ENCODE measurements at regions not wholly inside any gene's neighbourhood (a gene's known extent, or its start where the extent isn't known, plus 50 kb on each side); places are given as distances from the start of the nearest gene placed in this dataset.

GRCh38 chrX:9141496-9141895 is 107.6 kb upstream of the FAM9B start:
- Histone ChIP-seq H3K4me3 (ENCODE audit: low read length in 2 of 2) (no peak overlapping the region), H3K36me3 (ENCODE audit: control insufficient read depth in 1 of 2, insufficient read depth in 2 of 2, low read length in 1 of 2) (no peaks in the 10 kb centered on the region), H3K27me3 (ENCODE audit: control insufficient read depth in 1 of 2, insufficient read depth in 2 of 2, low read length in 1 of 2) (no peaks in the 10 kb centered on the region), H3K4me1 (ENCODE audit: control insufficient read depth in 1 of 2, insufficient read depth in 2 of 2, low read length in 2 of 2) (no peaks in the 10 kb centered on the region), H3K9me3 (ENCODE audit: control insufficient read depth, low read length) (no peaks in the 10 kb centered on the region), H3K27ac (ENCODE audit: low read depth in 1 of 2, low read length in 2 of 2) (no peak overlapping the region)
- DNase-seq (no peak), ATAC-seq (ENCODE audit: low FRiP score) (no peak)
- intact Hi-C loops (cut with DNase I): no loop called here
- 56 to 57% methylated on average over 2 of the region's 2 CpGs for WGBS, 2 donors

GRCh38 chrX:9144701-9145241 is 110.8 kb upstream of the FAM9B start:
- Histone ChIP-seq H3K27ac (ENCODE audit: low read depth in 1 of 2, low read length in 2 of 2) (no peak overlapping the region), H3K36me3 (ENCODE audit: control insufficient read depth in 1 of 2, insufficient read depth in 2 of 2, low read length in 1 of 2) (no peaks in the 10 kb centered on the region), H3K4me1 (ENCODE audit: control insufficient read depth in 1 of 2, insufficient read depth in 2 of 2, low read length in 2 of 2) (no peaks in the 10 kb centered on the region), H3K27me3 (ENCODE audit: control insufficient read depth in 1 of 2, insufficient read depth in 2 of 2, low read length in 1 of 2) (no peaks in the 10 kb centered on the region), H3K4me3 (ENCODE audit: low read length in 2 of 2) (no peak overlapping the region), H3K9me3 (ENCODE audit: control insufficient read depth, low read length) (no peaks in the 10 kb centered on the region)
- 46 to 80% methylated on average over 13 of the region's 13 CpGs for WGBS, 2 donors
- DNase-seq: no peak
- ATAC-seq (ENCODE audit: low FRiP score): no peak
- intact Hi-C loops (cut with DNase I): no loop called here

- H3K4me3 ChIP-seq (ENCODE audit: low read length in 2 of 2): no peak overlapping the region
- no peak overlapping the region for H3K27ac ChIP-seq (ENCODE audit: low read depth in 1 of 2, low read length in 2 of 2)
- intact Hi-C loops (cut with DNase I): no loop called here
- H3K27me3 ChIP-seq (ENCODE audit: control insufficient read depth in 1 of 2, insufficient read depth in 2 of 2, low read length in 1 of 2): no peaks in the 10 kb centered on the region
- no peak for ATAC-seq (ENCODE audit: low FRiP score)
- H3K9me3 ChIP-seq (ENCODE audit: control insufficient read depth, low read length): no peaks in the 10 kb centered on the region
- H3K36me3 ChIP-seq (ENCODE audit: control insufficient read depth in 1 of 2, insufficient read depth in 2 of 2, low read length in 1 of 2): no peaks in the 10 kb centered on the region
- no peak for DNase-seq
- H3K4me1 ChIP-seq (ENCODE audit: control insufficient read depth in 1 of 2, insufficient read depth in 2 of 2, low read length in 2 of 2): no peaks in the 10 kb centered on the region
- WGBS, 2 donors: 87 to 95% methylated on average over 9 of the region's 9 CpGs
Observed at GRCh38 chrX:9146657-9147056, 112.7 kb upstream of the FAM9B start.

- 70 to 95% methylated on average over 5 of the region's 5 CpGs for WGBS, 2 donors
- intact Hi-C loops (cut with DNase I): no loop called here
Observed at GRCh38 chrX:9147086-9147485, 113.2 kb upstream of the FAM9B start.

GRCh38 chrX:9147726-9148125 is 113.8 kb upstream of the FAM9B start:
- WGBS, 2 donors: 42 to 75% methylated on average over 7 of the region's 7 CpGs
- H3K36me3 ChIP-seq (ENCODE audit: control insufficient read depth in 1 of 2, insufficient read depth in 2 of 2, low read length in 1 of 2): no peaks in the 10 kb centered on the region
- ATAC-seq (ENCODE audit: low FRiP score): no peak
- no peak overlapping the region for H3K4me3 ChIP-seq (ENCODE audit: low read length in 2 of 2)
- no peak overlapping the region for H3K27ac ChIP-seq (ENCODE audit: low read depth in 1 of 2, low read length in 2 of 2)
- H3K27me3 ChIP-seq (ENCODE audit: control insufficient read depth in 1 of 2, insufficient read depth in 2 of 2, low read length in 1 of 2): no peaks in the 10 kb centered on the region
- H3K4me1 ChIP-seq (ENCODE audit: control insufficient read depth in 1 of 2, insufficient read depth in 2 of 2, low read length in 2 of 2): no peaks in the 10 kb centered on the region
- no peak for DNase-seq
- no peaks in the 10 kb centered on the region for H3K9me3 ChIP-seq (ENCODE audit: control insufficient read depth, low read length)
- intact Hi-C loops (cut with DNase I): no loop called here

More at GRCh38 chrX:9147086-9147485, 113.2 kb upstream of the FAM9B start:
- no peaks in the 10 kb centered on the region for H3K4me1 ChIP-seq (ENCODE audit: control insufficient read depth in 1 of 2, insufficient read depth in 2 of 2, low read length in 2 of 2)
- DNase-seq: no peak
- ATAC-seq (ENCODE audit: low FRiP score): no peak
- H3K4me3 ChIP-seq (ENCODE audit: low read length in 2 of 2): no peak overlapping the region
- no peaks in the 10 kb centered on the region for H3K36me3 ChIP-seq (ENCODE audit: control insufficient read depth in 1 of 2, insufficient read depth in 2 of 2, low read length in 1 of 2)
- H3K27ac ChIP-seq (ENCODE audit: low read depth in 1 of 2, low read length in 2 of 2): no peak overlapping the region
- H3K27me3 ChIP-seq (ENCODE audit: control insufficient read depth in 1 of 2, insufficient read depth in 2 of 2, low read length in 1 of 2): no peaks in the 10 kb centered on the region
- no peaks in the 10 kb centered on the region for H3K9me3 ChIP-seq (ENCODE audit: control insufficient read depth, low read length)

GRCh38 chrX:9148615-9149399 is 114.9 kb upstream of the FAM9B start:
- H3K4me1 ChIP-seq (ENCODE audit: control insufficient read depth in 1 of 2, insufficient read depth in 2 of 2, low read length in 2 of 2): no peaks in the 10 kb centered on the region
- no peak overlapping the region for H3K27ac ChIP-seq (ENCODE audit: low read depth in 1 of 2, low read length in 2 of 2)
- no peaks in the 10 kb centered on the region for H3K36me3 ChIP-seq (ENCODE audit: control insufficient read depth in 1 of 2, insufficient read depth in 2 of 2, low read length in 1 of 2)
- H3K9me3 ChIP-seq (ENCODE audit: control insufficient read depth, low read length): no peaks in the 10 kb centered on the region
- H3K27me3 ChIP-seq (ENCODE audit: control insufficient read depth in 1 of 2, insufficient read depth in 2 of 2, low read length in 1 of 2): no peaks in the 10 kb centered on the region
- ATAC-seq (ENCODE audit: low FRiP score): no peak
- intact Hi-C loops (cut with DNase I): no loop called here
- no peak overlapping the region for H3K4me3 ChIP-seq (ENCODE audit: low read length in 2 of 2)
- WGBS, 2 donors: 41 to 63% methylated on average over 9 of the region's 9 CpGs
- DNase-seq: no peak

GRCh38 chrX:9149501-9150245 is 115.7 kb upstream of the FAM9B start:
- no peaks in the 10 kb centered on the region for H3K9me3 ChIP-seq (ENCODE audit: control insufficient read depth, low read length)
- DNase-seq: no peak
- no peak overlapping the region for H3K4me3 ChIP-seq (ENCODE audit: low read length in 2 of 2)
- no peaks in the 10 kb centered on the region for H3K4me1 ChIP-seq (ENCODE audit: control insufficient read depth in 1 of 2, insufficient read depth in 2 of 2, low read length in 2 of 2)
- 68 to 84% methylated on average over 8 of the region's 8 CpGs for WGBS, 2 donors
- ATAC-seq (ENCODE audit: low FRiP score): no peak
- intact Hi-C loops (cut with DNase I): no loop called here
- no peaks in the 10 kb centered on the region for H3K27me3 ChIP-seq (ENCODE audit: control insufficient read depth in 1 of 2, insufficient read depth in 2 of 2, low read length in 1 of 2)
- no peaks in the 10 kb centered on the region for H3K36me3 ChIP-seq (ENCODE audit: control insufficient read depth in 1 of 2, insufficient read depth in 2 of 2, low read length in 1 of 2)
- H3K27ac ChIP-seq (ENCODE audit: low read depth in 1 of 2, low read length in 2 of 2): no peak overlapping the region

- Histone ChIP-seq H3K9me3 (ENCODE audit: control insufficient read depth, low read length) (no peaks in the 10 kb centered on the region), H3K27me3 (ENCODE audit: control insufficient read depth in 1 of 2, insufficient read depth in 2 of 2, low read length in 1 of 2) (peaks cover 0 to 4% of the 10 kb centered on the region in 2 donors), H3K4me1 (ENCODE audit: control insufficient read depth in 1 of 2, insufficient read depth in 2 of 2, low read length in 2 of 2) (no peaks in the 10 kb centered on the region), H3K36me3 (ENCODE audit: control insufficient read depth in 1 of 2, insufficient read depth in 2 of 2, low read length in 1 of 2) (no peaks in the 10 kb centered on the region), H3K27ac (ENCODE audit: low read depth in 1 of 2, low read length in 2 of 2) (no peak overlapping the region), H3K4me3 (ENCODE audit: low read length in 2 of 2) (no peak overlapping the region)
- no peak for DNase-seq
- WGBS, 2 donors: 95 to 97% methylated on average over 2 of the region's 2 CpGs
- intact Hi-C loops (cut with DNase I): no loop called here
- ATAC-seq (ENCODE audit: low FRiP score): no peak
Observed at GRCh38 chrX:9151772-9152307, 117.9 kb upstream of the FAM9B start.

Data from aorta (tissue), 5 donors.